ENCODE measurements at regions not wholly inside any gene's neighbourhood (a gene's known extent, or its start where the extent isn't known, plus 50 kb on each side); places are given as distances from the start of the nearest gene placed in this dataset.

DNA sequence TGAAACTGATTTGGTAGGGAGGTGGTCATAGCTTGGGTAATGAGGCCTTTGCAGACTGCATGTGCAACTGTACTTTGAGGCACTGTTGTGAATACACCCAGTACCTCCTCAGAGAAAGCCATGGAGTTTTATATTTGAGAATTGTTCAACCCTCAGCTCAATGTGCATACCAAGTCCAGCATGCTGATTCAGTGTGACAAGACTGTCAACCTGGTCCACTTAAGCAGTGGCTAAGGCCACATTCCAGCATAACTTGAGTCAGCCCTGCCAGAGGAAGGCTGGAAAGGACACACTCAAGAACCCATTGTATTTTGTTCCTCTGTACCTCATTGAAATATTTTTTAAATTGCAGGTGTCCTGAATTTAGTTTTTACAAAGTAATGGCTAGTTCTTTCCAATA lies 121.8 kb upstream of the HNMT start:
- ATAC-seq (no peak), DNase-seq (ENCODE audit: low spot score in 2 of 2) (no peak)
- Mint-ChIP-seq H3K4me3 (no peak overlapping the region), H3K4me1 (no peaks in the 10 kb centered on the region), H3K9me3 (no peaks in the 10 kb centered on the region), H3K36me3 (no peaks in the 10 kb centered on the region), H3K27ac (no peak overlapping the region)

GRCh38 chr2:137842952-137843351 lies 121.3 kb upstream of the HNMT start:
- ATAC-seq (no peak), DNase-seq (ENCODE audit: low spot score in 2 of 2) (no peak)
- H3K4me3 Mint-ChIP-seq: no peak overlapping the region
- H3K9me3 Mint-ChIP-seq: no peaks in the 10 kb centered on the region
- H3K27ac Mint-ChIP-seq: no peak overlapping the region
- no peaks in the 10 kb centered on the region for H3K36me3 Mint-ChIP-seq
- H3K4me1 Mint-ChIP-seq: no peaks in the 10 kb centered on the region

DNA sequence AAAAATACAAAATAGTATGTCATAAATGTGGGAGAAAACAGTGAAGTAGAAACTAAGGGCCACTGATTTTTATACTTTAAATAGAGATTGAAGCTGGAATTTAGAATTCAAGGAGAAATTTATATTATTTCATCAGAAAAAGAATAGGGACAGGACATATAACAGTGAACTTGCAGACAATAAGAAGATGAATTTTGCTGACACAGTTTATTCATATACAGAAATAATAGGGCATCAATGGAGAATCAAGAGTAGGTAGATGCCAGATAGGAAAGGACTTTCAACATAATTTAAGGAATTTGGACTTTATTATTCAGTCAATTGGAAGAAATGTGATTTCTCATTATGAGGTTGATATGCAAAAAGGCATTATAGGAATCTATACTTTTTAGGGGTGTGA lies 118.9 kb upstream of the HNMT start:
- H3K36me3 Mint-ChIP-seq: no peaks in the 10 kb centered on the region
- no peak for DNase-seq (ENCODE audit: low spot score in 2 of 2)
- no peak overlapping the region for H3K27ac Mint-ChIP-seq
- ATAC-seq: no peak
- H3K4me3 Mint-ChIP-seq: no peak overlapping the region
- no peaks in the 10 kb centered on the region for H3K9me3 Mint-ChIP-seq
- no peaks in the 10 kb centered on the region for H3K4me1 Mint-ChIP-seq

DNA sequence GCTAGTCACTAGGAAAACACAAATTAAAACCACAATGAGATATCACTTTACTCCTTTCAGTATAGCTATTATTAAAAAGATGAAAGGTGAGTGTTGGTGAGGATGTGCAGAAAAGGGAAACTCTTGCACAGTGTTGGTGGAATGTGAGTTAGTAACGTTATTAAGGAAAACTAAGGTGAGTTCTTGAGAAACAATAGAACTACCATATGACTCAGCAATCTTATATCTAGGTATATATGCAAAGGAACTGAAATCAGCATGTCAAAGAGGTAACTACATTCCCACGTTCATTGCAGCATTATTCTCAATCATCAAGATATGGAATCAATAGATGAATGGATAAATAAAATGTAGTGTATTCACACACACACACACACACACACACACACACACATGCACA lies 117.3 kb upstream of the HNMT start:
- Mint-ChIP-seq H3K4me3 (no peak overlapping the region), H3K36me3 (no peaks in the 10 kb centered on the region), H3K27ac (no peak overlapping the region), H3K9me3 (no peaks in the 10 kb centered on the region), H3K4me1 (no peaks in the 10 kb centered on the region)
- no peak for DNase-seq (ENCODE audit: low spot score in 2 of 2)
- no peak for ATAC-seq

DNA sequence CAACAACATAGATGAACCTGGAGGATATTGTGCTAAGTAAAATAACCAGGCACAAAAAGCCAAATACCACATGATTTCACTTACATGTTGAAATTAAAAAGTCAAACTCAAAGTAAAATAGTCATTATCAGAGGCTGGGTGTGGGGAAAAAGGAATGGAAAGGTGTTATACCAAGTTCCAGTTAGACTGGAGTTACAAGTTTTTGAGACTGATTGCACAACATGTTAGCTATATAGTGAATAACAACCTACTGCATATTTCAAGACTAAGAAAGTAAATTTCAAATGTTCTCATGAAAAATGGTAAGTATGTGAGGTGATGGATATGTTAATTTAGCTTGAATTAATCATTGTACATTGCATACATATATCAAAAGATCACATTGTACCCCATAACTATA lies 116.8 kb upstream of the HNMT start:
- Mint-ChIP-seq H3K27ac (no peak overlapping the region), H3K4me3 (no peak overlapping the region), H3K4me1 (no peaks in the 10 kb centered on the region), H3K9me3 (no peaks in the 10 kb centered on the region), H3K36me3 (no peaks in the 10 kb centered on the region)
- no peak for DNase-seq (ENCODE audit: low spot score in 2 of 2)
- ATAC-seq: no peak

- H3K36me3 Mint-ChIP-seq: no peaks in the 10 kb centered on the region
- no peaks in the 10 kb centered on the region for H3K4me1 Mint-ChIP-seq
- no peaks in the 10 kb centered on the region for H3K9me3 Mint-ChIP-seq
- DNase-seq (ENCODE audit: low spot score in 2 of 2): no peak
- no peak overlapping the region for H3K4me3 Mint-ChIP-seq
- ATAC-seq: no peak
- H3K27ac Mint-ChIP-seq: no peak overlapping the region
Measured at GRCh38 chr2:137857881-137858280, 106.4 kb upstream of the HNMT start.

DNA sequence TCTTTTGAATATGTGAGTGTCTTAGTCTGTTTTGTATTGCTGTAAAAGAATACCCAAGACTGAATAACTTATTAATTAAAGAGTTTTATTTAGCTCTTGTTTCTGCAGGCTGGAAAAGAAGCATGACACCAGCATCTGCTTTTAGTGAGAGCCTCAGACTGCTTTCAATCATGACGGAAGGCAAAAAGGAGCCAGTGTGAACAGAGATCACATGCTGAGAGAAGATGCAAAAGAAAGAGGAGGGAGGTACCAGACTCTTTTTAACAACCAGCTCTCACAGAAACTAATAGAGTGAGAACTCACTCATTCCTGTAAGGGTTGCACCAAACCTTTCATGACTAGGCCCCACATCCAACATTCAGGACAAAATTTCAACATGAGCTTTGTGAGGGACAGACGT lies 101.6 kb upstream of the HNMT start:
- Mint-ChIP-seq H3K4me3 (no peak overlapping the region), H3K36me3 (no peaks in the 10 kb centered on the region), H3K9me3 (no peaks in the 10 kb centered on the region), H3K4me1 (no peaks in the 10 kb centered on the region), H3K27ac (no peak overlapping the region)
- ATAC-seq (no peak), DNase-seq (ENCODE audit: low spot score in 2 of 2) (no peak)

- peak; percentile 39 for ATAC-seq
- H3K4me1 Mint-ChIP-seq: no peaks in the 10 kb centered on the region
- H3K9me3 Mint-ChIP-seq: no peaks in the 10 kb centered on the region
- no peak overlapping the region for H3K27ac Mint-ChIP-seq
- H3K36me3 Mint-ChIP-seq: no peaks in the 10 kb centered on the region
- peak; percentile 11 to 53 for DNase-seq (ENCODE audit: low spot score in 2 of 2)
- H3K4me3 Mint-ChIP-seq: no peak overlapping the region
Measured at GRCh38 chr2:137865954-137866540, 98.2 kb upstream of the HNMT start.

- no peaks in the 10 kb centered on the region for H3K9me3 Mint-ChIP-seq
- H3K4me1 Mint-ChIP-seq: no peaks in the 10 kb centered on the region
- no peak for ATAC-seq
Measured at GRCh38 chr2:137870682-137871081, 93.6 kb upstream of the HNMT start.

GRCh38 chr2:137872577-137872976 lies 91.7 kb upstream of the HNMT start:
- H3K4me1 Mint-ChIP-seq: no peaks in the 10 kb centered on the region
- H3K36me3 Mint-ChIP-seq: no peaks in the 10 kb centered on the region
- ATAC-seq (no peak), DNase-seq (ENCODE audit: low spot score in 2 of 2) (no peak)
- no peak overlapping the region for H3K4me3 Mint-ChIP-seq
- no peak overlapping the region for H3K27ac Mint-ChIP-seq
- no peaks in the 10 kb centered on the region for H3K9me3 Mint-ChIP-seq

More at GRCh38 chr2:137870682-137871081, 93.6 kb upstream of the HNMT start:
- DNase-seq (ENCODE audit: low spot score in 2 of 2): no peak
- H3K27ac Mint-ChIP-seq: no peak overlapping the region
- H3K36me3 Mint-ChIP-seq: no peaks in the 10 kb centered on the region
- H3K4me3 Mint-ChIP-seq: no peak overlapping the region

- Mint-ChIP-seq H3K4me3 (no peak overlapping the region), H3K27ac (no peak overlapping the region), H3K9me3 (no peaks in the 10 kb centered on the region), H3K36me3 (no peaks in the 10 kb centered on the region), H3K4me1 (no peaks in the 10 kb centered on the region)
- no peak for ATAC-seq
- no peak for DNase-seq (ENCODE audit: low spot score in 2 of 2)
Measured at GRCh38 chr2:137873536-137874244, 90.6 kb upstream of the HNMT start.

GRCh38 chr2:137879121-137879520 lies 85.2 kb upstream of the HNMT start:
- Mint-ChIP-seq H3K4me1 (no peaks in the 10 kb centered on the region), H3K27ac (no peak overlapping the region), H3K9me3 (no peaks in the 10 kb centered on the region), H3K4me3 (no peak overlapping the region), H3K36me3 (no peaks in the 10 kb centered on the region)
- ATAC-seq (no peak), DNase-seq (ENCODE audit: low spot score in 2 of 2) (no peak)

- ATAC-seq (no peak), DNase-seq (ENCODE audit: low spot score in 2 of 2) (no peak)
- no peak overlapping the region for H3K27ac Mint-ChIP-seq
- H3K4me1 Mint-ChIP-seq: no peaks in the 10 kb centered on the region
- no peaks in the 10 kb centered on the region for H3K9me3 Mint-ChIP-seq
- H3K36me3 Mint-ChIP-seq: no peaks in the 10 kb centered on the region
- no peak overlapping the region for H3K4me3 Mint-ChIP-seq
Measured at GRCh38 chr2:137881711-137882110, 82.6 kb upstream of the HNMT start.

GRCh38 chr2:137886083-137886831 lies 78.0 kb upstream of the HNMT start:
- Mint-ChIP-seq H3K36me3 (no peaks in the 10 kb centered on the region), H3K4me3 (no peak overlapping the region), H3K27ac (no peak overlapping the region), H3K4me1 (no peaks in the 10 kb centered on the region), H3K9me3 (no peaks in the 10 kb centered on the region)
- ATAC-seq (no peak), DNase-seq (ENCODE audit: low spot score in 2 of 2) (no peak)

DNA sequence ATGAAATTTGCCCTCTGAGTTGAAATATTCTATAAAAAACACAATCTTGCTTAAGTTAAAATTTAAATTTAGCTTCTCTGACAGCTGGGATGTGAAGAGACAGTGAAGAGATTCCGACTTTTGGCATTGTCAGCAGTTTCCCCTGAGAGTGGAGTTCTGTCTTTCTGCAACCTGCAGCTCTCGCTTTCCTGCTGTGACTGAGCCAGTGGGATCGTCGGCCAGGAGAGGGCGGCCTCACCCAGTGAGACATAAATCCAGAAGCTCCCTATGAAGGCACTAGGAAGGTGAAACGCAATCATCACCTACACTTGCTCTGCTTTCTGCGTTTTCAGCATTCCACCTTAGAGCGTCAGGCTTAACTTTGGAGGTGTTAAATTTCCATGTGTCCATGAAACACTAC lies 75.4 kb upstream of the HNMT start:
- Mint-ChIP-seq H3K9me3 (no peaks in the 10 kb centered on the region), H3K27ac (no peak overlapping the region), H3K36me3 (no peaks in the 10 kb centered on the region), H3K4me3 (no peak overlapping the region), H3K4me1 (no peaks in the 10 kb centered on the region)
- no peak for ATAC-seq
- no peak for DNase-seq (ENCODE audit: low spot score in 2 of 2)

DNA sequence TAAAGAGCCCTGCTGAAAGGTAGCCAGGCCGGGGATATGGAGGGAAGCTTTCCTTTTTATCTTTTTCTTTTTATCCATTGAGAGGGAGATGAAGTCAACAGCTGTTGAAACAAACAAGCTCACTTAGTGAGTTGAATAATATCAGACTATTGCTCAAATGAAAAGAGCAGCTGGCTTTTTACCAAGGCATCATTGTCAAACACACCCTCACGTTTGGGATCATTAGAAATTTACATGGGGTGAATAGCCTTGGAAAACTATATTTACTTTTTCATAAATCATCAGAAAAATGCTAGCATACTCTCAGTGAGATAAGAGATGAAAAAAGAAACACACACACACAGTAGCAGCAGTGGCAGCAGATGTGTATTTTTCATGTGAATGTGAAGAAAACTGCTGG lies 71.5 kb upstream of the HNMT start:
- Mint-ChIP-seq H3K9me3 (no peaks in the 10 kb centered on the region), H3K36me3 (no peaks in the 10 kb centered on the region), H3K4me3 (no peak overlapping the region), H3K4me1 (no peaks in the 10 kb centered on the region), H3K27ac (no peak overlapping the region)
- ATAC-seq: no peak
- DNase-seq (ENCODE audit: low spot score in 2 of 2): no peak
